Rectal smooth muscle tissue (tissue), 1 donor: ENCODE measurements at regions not wholly inside any gene's neighbourhood (a gene's known extent, or its start where the extent isn't known, plus 50 kb on each side); places are given as distances from the start of the nearest gene placed in this dataset.
"Not testable (repeated sequence)": the region's sequence is repeated elsewhere in the genome, so short reads cannot be mapped to it uniquely, and the experiment has no call there.

Experiments
- H3K27ac ChIP-seq: one replicate; pipeline ENCODE4 v1.7.0; 2013; ENCODE audit warnings: low read depth, low read length, inconsistent platforms
- H3K27me3 ChIP-seq: one replicate; pipeline ENCODE4 v1.7.0; 2013; ENCODE audit warnings: low read length; ENCODE audit not compliant: control insufficient read depth, insufficient read depth
- H3K36me3 ChIP-seq: one replicate; pipeline ENCODE4 v1.7.0; 2013; ENCODE audit warnings: low read length; ENCODE audit not compliant: control insufficient read depth, insufficient read depth
- H3K4me1 ChIP-seq: one replicate; pipeline ENCODE4 v1.7.0; 2013; ENCODE audit warnings: low read length; ENCODE audit not compliant: control insufficient read depth, insufficient read depth
- H3K4me3 ChIP-seq: one replicate; pipeline ENCODE4 v1.7.0; 2013; ENCODE audit warnings: low read length
- H3K9ac ChIP-seq: one replicate; pipeline ENCODE4 v1.7.0; 2013; ENCODE audit warnings: low read length

GRCh38 chr1:143792047-143792937 lies 179.5 kb downstream of the FAM72C start:
- H3K4me3 ChIP-seq, H3K4me1 ChIP-seq, H3K27ac ChIP-seq, H3K9ac ChIP-seq, H3K27me3 ChIP-seq, H3K36me3 ChIP-seq: not testable (repeated sequence)

DNA sequence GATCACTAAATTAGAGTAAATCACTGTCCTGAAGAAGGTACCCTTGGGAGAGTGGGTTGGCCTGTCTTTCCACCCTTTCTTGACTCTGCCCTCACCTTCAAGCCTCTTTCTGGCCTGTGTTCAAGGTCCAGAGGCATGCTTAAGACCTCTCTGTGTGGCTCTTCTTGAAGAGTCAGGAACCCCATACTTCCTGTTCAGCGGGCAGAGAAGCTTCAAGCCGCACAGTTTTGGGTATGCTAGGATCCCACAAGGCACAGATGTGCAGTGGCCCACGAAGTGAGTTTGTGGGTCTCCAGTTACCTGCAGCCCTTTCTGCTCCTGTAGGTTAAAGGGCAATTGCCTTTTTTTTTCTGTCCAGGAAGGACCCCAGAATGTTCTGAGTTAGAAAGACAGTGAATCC lies 185.4 kb downstream of the FAM72C start:
- H3K4me1 ChIP-seq, H3K4me3 ChIP-seq, H3K9ac ChIP-seq, H3K36me3 ChIP-seq, H3K27me3 ChIP-seq, H3K27ac ChIP-seq: not testable (repeated sequence)

- not testable (repeated sequence) for H3K36me3 ChIP-seq, H3K9ac ChIP-seq, H3K4me1 ChIP-seq, H3K27me3 ChIP-seq, H3K4me3 ChIP-seq, H3K27ac ChIP-seq
These were observed 185.9 kb downstream of the FAM72C start for GRCh38 chr1:143785883-143786282.

GRCh38 chr1:143784239-143784882 lies 187.4 kb downstream of the FAM72C start:
- H3K4me3 ChIP-seq, H3K9ac ChIP-seq, H3K27me3 ChIP-seq, H3K27ac ChIP-seq, H3K36me3 ChIP-seq, H3K4me1 ChIP-seq: not testable (repeated sequence)

- H3K27me3 ChIP-seq, H3K27ac ChIP-seq, H3K9ac ChIP-seq, H3K4me3 ChIP-seq, H3K4me1 ChIP-seq, H3K36me3 ChIP-seq: not testable (repeated sequence)
These were observed 193.6 kb downstream of the FAM72C start for GRCh38 chr1:143778178-143778577.

- H3K27me3 ChIP-seq, H3K27ac ChIP-seq, H3K4me1 ChIP-seq, H3K4me3 ChIP-seq, H3K36me3 ChIP-seq, H3K9ac ChIP-seq: not testable (repeated sequence)
These were observed 207.0 kb downstream of the FAM72C start for GRCh38 chr1:143764831-143765230.

- H3K27ac ChIP-seq, H3K36me3 ChIP-seq, H3K27me3 ChIP-seq, H3K4me3 ChIP-seq, H3K4me1 ChIP-seq, H3K9ac ChIP-seq: not testable (repeated sequence)
These were observed 211.4 kb downstream of the FAM72C start for GRCh38 chr1:143760366-143760765.

DNA sequence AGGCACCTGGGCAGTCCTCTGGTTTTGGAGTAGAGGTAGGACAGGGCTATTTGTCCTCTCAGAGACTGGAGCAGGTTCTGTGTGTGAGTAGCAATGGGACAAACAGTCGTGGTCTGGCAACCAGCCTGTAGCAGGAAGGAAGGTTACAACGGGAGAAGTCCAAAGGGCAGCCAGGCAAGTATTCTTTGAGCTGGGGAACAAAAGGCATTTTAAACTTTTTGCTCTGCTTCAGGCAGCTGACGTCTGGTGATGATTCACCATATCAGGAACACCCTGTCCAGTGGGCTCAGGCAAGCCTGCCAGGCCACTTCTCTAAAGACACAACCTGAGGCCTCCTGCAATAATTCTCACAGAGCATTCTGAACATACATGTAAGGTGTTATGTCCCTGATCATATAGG lies 215.8 kb downstream of the FAM72C start:
- H3K4me3 ChIP-seq, H3K4me1 ChIP-seq, H3K27me3 ChIP-seq, H3K36me3 ChIP-seq, H3K9ac ChIP-seq, H3K27ac ChIP-seq: not testable (repeated sequence)

- no peaks in the 10 kb centered on the region for H3K27me3 ChIP-seq
- H3K9ac ChIP-seq: no peak overlapping the region
- no peak overlapping the region for H3K4me3 ChIP-seq
- no peaks in the 10 kb centered on the region for H3K4me1 ChIP-seq
- H3K36me3 ChIP-seq: no peaks in the 10 kb centered on the region
- no peak overlapping the region for H3K27ac ChIP-seq
These were observed 222.9 kb downstream of the FAM72C start for GRCh38 chr1:143748906-143749305.

GRCh38 chr1:143736562-143736961 lies 235.2 kb downstream of the FAM72C start:
- peak overlapping the region; percentile 27 for H3K4me3 ChIP-seq
- no peaks in the 10 kb centered on the region for H3K27me3 ChIP-seq
- H3K4me1 ChIP-seq: no peaks in the 10 kb centered on the region
- H3K36me3 ChIP-seq: no peaks in the 10 kb centered on the region
- no peak overlapping the region for H3K27ac ChIP-seq
- no peak overlapping the region for H3K9ac ChIP-seq

DNA sequence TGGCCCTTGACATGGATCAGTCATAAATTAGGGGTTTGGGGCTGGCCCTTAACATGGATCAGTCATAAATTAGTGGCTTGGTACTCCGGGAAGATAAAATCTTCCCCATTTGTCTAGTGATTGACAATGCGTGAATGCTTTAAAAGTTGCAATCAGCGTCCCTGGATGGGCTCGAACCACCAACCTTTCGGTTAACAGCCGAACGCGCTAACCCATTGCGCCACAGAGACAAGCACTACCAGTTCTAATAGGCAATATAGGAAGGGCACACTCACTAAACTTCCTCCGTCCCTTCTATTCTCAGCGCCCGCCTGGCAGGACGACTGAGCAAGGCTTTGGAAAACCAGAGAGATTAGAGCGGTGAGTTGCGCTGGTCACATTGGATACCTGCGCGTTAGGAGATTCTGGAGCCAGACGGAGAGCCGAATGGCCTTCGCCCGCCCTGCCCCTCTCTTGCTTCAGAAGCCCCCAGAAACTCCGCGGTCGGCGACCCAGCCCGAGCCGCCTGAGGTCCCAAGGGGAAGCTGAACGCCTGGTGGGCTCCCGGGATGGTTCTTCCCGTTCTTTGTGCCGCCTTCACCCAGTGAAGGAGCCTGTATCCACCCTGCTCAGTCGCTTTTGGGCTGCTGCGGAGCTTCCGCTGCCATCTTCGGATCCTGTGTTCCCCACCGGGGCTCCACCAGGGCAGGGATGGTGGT lies 235.9 kb downstream of the FAM72C start:
- H3K27me3 ChIP-seq: no peaks in the 10 kb centered on the region
- no peaks in the 10 kb centered on the region for H3K4me1 ChIP-seq
- H3K27ac ChIP-seq: no peak overlapping the region
- H3K36me3 ChIP-seq: no peaks in the 10 kb centered on the region
- H3K4me3 ChIP-seq: peak overlapping the region; percentile 27
- H3K9ac ChIP-seq: no peak overlapping the region

- H3K27ac ChIP-seq, H3K36me3 ChIP-seq, H3K4me1 ChIP-seq, H3K9ac ChIP-seq, H3K4me3 ChIP-seq, H3K27me3 ChIP-seq: not testable (repeated sequence)
These were observed 237.5 kb downstream of the FAM72C start for GRCh38 chr1:143734261-143734660.
